ENCODE measurements at regions not wholly inside any gene's neighbourhood (a gene's known extent, or its start where the extent isn't known, plus 50 kb on each side); places are given as distances from the start of the nearest gene placed in this dataset.

GRCh38 chr6:16837217-16837972 lies 76.1 kb upstream of the ATXN1 start:
- Histone ChIP-seq H3T11ph (ENCODE audit: low read length) (no peak overlapping the region), H2BK5ac (ENCODE audit: insufficient read length, low read length) (no peak overlapping the region), H3K4me1 (ENCODE audit: insufficient read depth, low read length) (peaks cover 3% of the 10 kb centered on the region; the same call in 1 of the 2 replicates), H3K56ac (ENCODE audit: insufficient read length, low read depth, low read length) (no peak overlapping the region), H4K91ac (ENCODE audit: insufficient read length, low read depth, low read length) (no peak overlapping the region), H3K27ac (ENCODE audit: insufficient read length, low read depth, low read length) (no peak overlapping the region), H3K27me3 (ENCODE audit: insufficient read depth, low read length) (no peaks in the 10 kb centered on the region), H2BK15ac (ENCODE audit: low read depth, low read length) (no peak overlapping the region), H3K4me2 (ENCODE audit: insufficient read depth, insufficient read length, low read length) (no peak overlapping the region), H3K9me3 (ENCODE audit: control insufficient read depth, low read depth, low read length) (no peaks in the 10 kb centered on the region), H3K79me1 (ENCODE audit: insufficient read depth, low read depth, low read length, poor library complexity, severe bottlenecking) (no peaks in the 10 kb centered on the region), H2BK20ac (ENCODE audit: low read depth, low read length, poor library complexity, severe bottlenecking) (no peak overlapping the region), H3K14ac (ENCODE audit: insufficient read depth, low read length) (no peak overlapping the region), H4K20me1 (ENCODE audit: control insufficient read depth, insufficient read depth, insufficient read length) (no peaks in the 10 kb centered on the region), H3K4ac (ENCODE audit: low read depth, low read length) (no peak overlapping the region), H2AK5ac (ENCODE audit: insufficient read length, low read length) (no peak overlapping the region), H2BK12ac (ENCODE audit: insufficient read length, low read depth, low read length) (no peak overlapping the region), H3K9ac (ENCODE audit: extremely low read depth, insufficient read length, low read length) (no peak overlapping the region), H4K8ac (replicated peaks; ENCODE audit: insufficient read length, low read depth, low read length) (no peak overlapping the region), H2AFZ (ENCODE audit: low read length) (no peak overlapping the region), H3K18ac (ENCODE audit: insufficient read length, low read depth, low read length) (no peak overlapping the region), H3K23me2 (ENCODE audit: insufficient read length, low read depth, low read length, poor library complexity, severe bottlenecking) (no peaks in the 10 kb centered on the region), H4K5ac (ENCODE audit: insufficient read length, low read depth, low read length) (no peak overlapping the region), H3K23ac (ENCODE audit: insufficient read length, low read depth, low read length) (no peak overlapping the region), H2BK120ac (ENCODE audit: low read depth, low read length, poor library complexity, severe bottlenecking) (no peak overlapping the region), H3K79me2 (ENCODE audit: insufficient read depth, low read length) (no peaks in the 10 kb centered on the region)
- Mint-ChIP-seq H3K36me3 (ENCODE audit: insufficient read depth in 1 of 3, low read depth in 3 of 3) (no peaks in the 10 kb centered on the region), H3K27me3 (ENCODE audit: low read depth) (no peaks in the 10 kb centered on the region), H3K9me3 (no peaks in the 10 kb centered on the region), H3K27ac (no peak overlapping the region), H3K4me3 (no peak overlapping the region), H3K4me1 (peaks cover 8 to 10% of the 10 kb centered on the region in 2 experiments)
- DNase-seq: no peak
- WGBS (ENCODE audit: extremely low coverage, insufficient read length, low lambda C conversion rate): no CpG with 5 or more reads among the region's 6 CpGs
- no peak for TF ChIP-seq CTCF (conservative IDR thresholded peaks at IDR 0.05)
